SW480 (cell line): ENCODE measurements at regions not wholly inside any gene's neighbourhood (a gene's known extent, or its start where the extent isn't known, plus 50 kb on each side); places are given as distances from the start of the nearest gene placed in this dataset.
A peak's percentile ranks its signal among the peaks of the same experiment; 100 is the strongest.

Experiments used
- DNase-seq: peaks from one replicate; pipeline ENCODE4 v3.0.0-alpha.2; 2016; ENCODE audit warnings: low spot score

DNA sequence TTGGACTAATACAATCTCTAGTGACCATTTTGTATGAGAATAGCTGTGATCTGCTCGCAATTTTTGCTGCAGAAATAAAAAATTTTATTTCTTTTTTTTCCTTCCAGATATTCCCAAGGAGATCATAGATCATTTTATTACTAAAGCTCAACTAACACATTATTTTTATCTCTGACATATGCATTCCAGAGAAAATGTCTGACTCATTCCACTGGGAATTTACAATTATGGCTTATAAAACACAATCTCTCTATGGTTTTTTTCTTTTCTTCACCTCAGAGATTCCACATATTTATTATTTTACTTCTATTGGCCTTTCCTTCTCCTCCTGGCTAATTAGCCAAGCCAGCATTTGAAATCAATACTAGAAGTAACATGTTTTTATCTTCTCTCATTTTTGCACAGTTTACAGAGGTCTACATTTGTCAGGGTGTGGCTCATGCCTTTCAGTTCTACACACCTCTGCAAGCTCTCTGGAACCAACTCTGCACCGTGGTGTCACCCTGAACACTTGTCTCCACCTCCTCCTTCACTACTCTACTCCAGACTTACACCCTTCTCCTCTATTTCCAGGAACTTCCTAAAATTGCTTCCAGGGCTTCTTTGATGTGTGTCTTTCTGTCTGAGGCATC lies 59.8 kb upstream of the GPM6A start:
- DNase-seq = no peak

DNA sequence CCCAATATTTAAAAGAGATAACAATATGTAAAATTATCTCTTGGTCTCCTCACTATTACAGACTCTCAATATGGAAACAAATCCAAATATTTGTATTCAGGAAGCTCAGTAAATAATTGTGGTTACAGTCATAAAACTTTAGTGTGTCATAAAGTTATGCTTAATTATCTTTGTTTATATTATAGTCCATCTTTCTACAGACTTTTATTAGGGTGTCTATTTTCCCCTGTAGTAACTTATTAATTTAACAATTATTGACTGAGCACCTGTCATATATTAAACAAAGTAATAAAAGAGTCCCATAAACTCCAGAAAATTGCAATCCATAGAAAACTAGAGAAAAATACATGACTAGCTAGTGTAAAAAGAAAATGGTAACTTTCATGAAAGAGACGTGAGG lies 61.6 kb upstream of the GPM6A start:
- peak; percentile 8 for DNase-seq

DNA sequence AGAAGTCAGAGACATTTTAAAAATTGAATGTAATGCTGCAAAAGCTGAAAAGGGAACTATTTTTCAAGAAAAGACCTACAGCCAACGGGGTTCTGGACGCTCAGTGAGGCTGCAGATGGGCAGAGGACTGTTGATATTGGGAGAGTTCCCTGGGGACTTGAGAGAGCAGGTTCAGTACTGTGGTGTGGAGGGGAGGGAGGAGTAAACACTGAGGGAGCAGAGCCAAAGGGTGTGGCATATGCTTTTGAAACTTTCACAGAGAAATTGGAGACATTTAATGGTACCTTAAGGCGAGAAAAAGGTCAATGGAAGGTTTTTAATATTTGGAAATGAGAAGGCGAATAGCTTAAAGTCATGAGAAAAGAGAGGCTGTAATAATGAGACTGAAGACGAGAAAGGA lies 62.2 kb upstream of the GPM6A start:
- DNase-seq = peak; percentile 3

DNA sequence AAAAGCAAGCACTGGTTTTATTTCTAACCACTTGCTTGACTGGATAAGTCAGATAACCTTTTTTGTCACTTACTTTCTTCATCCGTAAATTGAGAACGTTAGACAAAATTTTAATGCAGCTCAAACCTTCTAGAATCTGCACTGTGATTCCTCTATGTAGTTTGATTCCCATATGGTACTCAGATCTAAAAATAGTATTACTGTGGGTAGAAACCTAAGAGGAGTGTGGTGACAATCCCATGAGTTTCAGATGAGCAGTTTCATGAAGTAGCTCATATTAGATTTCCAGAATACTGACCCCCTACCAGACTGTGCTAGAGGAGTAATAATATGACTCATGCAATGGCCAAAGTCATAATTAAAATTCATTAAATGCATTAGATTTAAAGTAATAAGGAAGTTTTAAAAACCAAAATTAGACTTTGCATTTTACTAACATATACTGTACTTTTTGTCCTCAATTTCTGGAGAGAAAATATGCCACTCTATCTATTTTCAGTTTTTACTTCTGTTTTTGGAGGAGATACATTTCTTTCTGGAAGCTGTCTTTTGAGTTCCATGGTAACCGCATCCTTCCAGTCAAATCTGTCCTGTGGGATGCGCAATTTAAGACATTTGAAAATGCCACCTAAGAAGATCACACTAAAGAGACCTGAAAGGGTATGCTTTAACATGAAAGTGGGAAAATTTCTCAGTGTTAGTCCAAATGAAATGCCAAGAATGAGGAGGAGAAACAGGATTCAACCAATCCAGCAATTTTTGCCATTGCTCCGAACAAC lies 64.1 kb upstream of the GPM6A start:
- no peak for DNase-seq

DNA sequence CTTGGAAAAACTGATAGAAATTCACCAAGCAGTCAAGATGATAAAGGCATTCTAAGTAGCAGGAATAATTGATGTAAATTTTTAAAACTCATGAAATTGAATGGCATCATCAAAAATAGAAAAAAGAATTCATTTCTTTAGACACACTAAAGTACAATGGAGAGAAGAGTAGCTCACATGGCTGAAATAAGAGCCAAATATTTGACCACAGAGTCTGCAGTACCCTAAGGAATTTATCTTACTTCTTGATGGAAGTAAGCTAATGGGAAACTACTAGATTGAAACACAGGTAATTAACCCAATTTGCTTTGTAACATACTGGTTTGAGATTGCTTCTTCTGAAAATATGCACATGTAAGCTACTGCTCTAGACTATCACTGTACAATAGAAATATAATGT lies 70.8 kb upstream of the GPM6A start:
- DNase-seq = no peak

DNA sequence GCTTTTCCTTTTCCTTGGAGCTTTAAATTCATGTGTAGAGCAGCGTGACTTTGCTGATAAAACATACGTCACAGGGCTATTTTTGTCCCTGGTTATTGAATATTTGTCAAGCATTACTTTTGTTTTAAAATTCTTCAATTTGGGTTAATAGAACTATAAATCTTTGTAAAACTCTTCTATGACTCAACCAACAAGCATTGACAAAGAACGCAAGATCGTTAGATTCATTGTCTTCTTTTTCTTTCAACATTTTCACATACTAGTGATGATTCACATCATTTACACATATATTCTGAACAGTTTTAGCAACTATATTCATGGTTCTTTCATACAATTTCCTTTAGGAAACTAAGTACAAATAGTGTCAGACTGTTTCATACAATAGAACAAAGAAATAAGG lies 72.0 kb upstream of the GPM6A start:
- no peak for DNase-seq

DNA sequence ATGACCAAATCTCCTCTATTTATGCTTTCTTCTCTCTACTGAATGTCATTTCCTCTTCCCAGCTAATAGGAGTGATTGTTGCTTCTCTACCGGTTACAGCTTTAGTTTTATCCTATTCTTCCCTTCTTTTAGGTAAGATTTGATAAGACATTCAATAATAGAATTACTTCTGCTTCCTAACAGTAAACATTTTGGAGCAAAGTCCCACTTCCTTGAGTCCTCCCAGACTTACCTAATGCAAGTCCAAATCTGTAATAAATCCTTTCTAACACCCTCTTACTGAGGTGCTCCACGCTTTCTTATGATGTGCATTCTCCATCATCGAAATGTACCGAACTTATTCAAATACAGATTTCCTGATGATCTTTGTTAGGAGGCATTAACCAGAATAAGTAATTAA lies 79.2 kb upstream of the GPM6A start:
- DNase-seq = no peak

DNA sequence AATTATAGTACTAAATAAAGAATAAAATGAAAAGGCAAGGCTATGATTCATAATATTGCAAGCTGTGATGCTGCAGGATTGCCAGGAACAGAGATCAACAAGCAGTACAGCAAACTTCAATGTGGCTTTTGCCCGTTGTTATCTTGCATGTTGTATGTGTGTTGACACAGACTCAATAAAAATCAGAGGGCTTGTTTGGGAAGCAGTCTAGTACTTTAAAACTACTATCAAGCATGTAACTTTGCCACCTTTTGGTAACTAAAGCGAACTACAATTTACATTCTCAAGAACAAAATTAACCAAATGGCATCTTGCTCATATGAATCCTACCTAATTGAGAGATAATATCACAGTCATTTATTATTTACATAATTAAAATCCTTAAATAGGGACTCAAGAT lies 79.8 kb upstream of the GPM6A start:
- DNase-seq = peak; percentile 46

DNA sequence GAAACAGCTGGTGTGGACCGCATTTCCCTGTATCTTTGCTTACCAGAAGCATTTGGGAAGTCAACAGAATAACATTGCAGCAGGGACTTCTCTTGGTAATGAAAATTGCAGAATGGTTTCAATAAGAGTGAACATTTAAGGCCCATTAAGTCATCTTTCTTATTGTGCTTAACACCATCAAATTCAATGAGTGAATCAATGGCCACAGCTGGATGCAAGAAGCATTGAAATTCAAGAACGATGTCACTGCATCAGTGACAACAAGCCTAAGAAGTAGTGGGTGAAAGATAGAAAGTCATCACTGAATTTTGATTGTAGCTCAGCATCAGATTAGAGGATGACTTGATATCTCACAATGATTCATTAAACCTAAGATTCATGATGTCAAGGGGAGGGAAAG lies 93.9 kb upstream of the GPM6A start:
- no peak for DNase-seq

DNA sequence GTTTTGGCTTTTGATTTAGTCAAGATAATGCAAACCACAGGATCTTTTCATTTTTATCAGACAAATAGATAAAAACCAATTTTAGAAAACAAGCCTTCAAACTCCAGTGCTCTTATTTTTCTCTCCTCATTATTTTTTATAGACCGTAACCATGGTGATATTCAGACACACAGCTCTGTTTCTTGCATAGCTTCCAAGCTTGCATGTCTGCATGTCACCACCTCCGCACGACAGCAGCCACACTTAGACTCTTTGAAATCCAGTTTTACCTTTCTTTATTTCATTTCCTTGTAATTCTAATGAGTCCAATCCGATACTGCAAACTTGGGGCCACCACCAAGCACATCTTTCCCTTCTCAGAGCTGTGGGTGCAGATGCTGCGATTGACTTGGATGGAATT lies 94.3 kb upstream of the GPM6A start:
- DNase-seq = no peak

DNA sequence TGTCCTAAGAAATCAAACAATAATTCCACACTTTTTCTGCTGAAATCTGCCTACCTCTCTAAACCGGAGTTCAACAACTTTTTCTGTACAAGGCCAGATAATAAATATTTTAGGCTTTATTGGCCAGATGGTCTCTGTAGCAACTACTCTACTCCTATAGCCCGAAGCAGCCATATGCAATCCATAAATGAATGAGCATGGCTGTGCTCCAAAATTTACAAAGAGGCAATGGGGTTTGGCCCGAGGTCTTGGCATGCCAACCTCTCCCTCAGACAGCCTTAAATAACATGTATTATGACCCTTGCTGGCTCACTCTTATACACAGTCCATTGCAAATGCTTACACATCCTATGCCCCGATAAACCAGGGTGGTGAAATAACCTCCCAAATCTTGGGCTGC lies 98.6 kb upstream of the GPM6A start:
- no peak for DNase-seq

DNA sequence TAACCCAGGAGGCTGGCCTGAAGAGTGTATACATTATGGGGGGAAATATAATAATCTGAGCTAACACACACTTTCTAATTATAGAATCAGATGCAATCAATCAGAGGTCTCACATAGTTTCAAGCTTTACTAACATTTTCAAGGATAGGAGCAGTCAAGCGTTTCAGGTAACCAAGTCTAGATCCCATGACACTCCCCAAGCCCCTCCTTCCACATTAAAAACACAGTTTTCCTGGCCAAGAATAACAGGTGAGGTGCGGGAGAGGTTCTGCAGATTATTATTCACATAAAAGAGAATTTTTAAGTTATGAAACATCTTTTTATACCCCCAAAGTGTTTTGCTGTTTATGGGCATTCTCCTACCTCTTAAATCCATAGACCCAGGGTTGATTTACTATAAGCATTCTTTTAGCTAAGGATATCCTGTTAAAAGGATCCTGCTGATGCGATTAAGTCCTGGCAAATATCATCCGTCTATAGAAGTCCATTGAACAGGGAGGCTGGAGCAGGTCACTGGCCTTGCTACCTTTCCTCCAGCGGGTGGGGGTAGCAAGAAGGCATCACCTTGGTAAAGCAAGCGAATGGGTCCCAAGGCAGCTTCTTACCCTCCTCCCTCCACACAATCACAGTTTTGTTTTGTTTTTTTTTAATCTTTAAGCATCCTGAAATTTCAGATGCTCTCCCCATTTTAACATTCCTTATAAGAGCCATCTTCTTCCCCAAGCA lies 104.7 kb upstream of the GPM6A start:
- no peak for DNase-seq

DNA sequence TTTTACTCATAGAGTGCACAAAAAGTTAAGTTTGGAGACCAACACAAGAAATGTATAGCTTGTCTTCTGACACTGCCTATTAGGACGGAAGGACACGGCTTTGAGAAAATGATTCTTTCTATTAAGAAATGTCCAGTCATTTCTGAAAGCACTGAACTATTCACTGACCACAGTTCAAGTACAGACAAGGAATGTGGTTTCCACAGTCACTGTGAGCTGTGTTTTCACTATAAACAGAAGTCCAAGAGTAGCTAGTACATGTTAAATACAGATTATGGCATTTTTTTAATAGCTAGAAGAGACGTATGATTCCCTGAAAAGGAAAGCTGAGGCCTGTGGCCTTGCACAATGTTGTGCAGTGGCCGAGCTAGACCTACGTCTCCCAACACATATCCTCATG lies 115.1 kb upstream of the GPM6A start:
- no peak for DNase-seq

DNA sequence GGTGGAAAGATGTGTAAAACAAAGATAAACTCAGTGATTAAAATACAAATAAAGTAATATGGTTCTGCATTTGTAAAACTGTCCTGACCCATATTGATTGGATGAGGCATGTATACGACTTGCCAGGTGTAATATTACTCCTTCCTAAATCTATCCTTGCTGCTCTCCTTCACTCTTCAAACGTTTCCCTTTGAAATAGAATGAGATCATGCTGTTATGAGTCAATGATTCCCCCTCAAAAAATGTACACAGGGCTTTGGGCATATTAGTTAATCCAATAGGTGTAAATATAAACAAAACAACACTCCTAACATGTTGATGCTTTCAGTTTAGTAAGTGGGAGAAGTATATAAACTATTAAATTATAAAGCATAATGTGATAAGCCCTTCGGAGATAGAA lies 117.4 kb upstream of the GPM6A start:
- no peak for DNase-seq

DNA sequence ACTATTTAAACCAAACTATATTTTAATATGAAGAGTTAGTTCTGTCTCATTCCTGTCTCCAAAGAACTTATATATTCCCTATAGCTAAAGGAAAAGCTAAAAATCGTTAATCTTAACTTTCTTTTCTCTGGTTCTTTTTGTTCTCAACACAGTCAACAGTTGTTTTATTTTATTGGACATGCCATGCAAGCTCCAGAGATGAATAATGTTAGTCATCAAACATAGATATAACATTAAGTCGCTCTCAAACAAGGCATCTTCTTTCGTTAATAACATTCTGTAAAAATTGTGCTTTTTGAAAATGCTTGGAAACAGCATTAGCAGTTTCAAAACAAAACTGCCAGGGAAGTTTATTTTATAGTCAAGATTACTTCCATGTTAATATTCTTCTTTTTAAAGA lies 117.9 kb upstream of the GPM6A start:
- DNase-seq = no peak

DNA sequence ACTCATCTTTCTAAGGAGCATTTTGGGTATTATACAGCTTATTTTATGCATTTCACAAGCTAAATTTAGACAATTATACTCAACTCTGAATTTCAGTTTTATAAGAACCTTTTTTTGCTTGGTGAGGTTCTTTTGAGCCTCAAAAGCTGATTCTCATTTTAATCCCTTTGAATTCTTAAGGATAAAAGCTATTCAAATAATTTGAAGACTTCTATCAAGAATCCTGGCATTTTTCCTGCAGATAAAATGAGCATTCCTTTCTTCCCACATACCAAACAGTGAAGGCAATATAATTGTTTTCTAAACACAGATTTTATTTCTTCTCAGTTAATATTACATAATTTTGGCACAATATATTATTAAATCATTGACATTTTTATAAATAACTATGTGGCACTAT lies 118.4 kb upstream of the GPM6A start:
- DNase-seq = no peak

DNA sequence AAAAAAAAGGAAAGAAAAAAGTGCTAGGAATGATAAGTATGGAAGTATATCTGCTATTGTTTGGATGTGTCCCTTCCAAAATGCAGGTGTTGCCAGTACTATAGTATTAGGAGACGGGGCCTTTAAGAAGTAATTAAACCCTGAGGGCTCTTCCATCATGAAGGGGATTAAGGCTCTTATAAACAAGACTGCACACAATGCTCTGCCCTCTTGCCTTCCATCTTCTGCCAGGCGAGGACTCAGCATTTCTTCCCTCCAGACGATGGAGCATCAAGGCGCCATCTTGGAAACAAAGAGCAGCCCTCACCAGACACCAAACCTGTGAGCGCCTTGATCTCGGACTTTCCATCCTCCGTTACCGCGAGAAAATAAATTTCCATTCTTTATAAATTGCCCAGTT lies 120.1 kb upstream of the GPM6A start:
- DNase-seq = no peak

DNA sequence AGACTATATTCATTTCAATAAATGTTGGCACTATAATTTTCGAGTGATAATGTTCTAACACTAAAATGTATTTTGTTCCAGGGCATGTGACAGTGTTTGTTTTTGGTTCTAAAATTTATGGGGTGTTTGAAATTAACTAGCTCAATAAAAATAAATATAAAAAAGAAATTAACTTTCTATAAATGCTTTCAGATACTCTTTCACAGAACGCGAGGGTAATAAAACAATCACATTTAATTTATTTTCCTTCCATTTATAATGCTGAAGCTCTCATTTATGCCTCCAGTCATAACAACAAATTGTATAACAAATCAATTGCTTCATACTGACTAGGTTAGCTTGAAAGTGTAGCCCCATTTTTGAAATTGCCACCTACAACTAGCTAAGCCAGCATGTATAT lies 122.4 kb upstream of the GPM6A start:
- no peak for DNase-seq

DNA sequence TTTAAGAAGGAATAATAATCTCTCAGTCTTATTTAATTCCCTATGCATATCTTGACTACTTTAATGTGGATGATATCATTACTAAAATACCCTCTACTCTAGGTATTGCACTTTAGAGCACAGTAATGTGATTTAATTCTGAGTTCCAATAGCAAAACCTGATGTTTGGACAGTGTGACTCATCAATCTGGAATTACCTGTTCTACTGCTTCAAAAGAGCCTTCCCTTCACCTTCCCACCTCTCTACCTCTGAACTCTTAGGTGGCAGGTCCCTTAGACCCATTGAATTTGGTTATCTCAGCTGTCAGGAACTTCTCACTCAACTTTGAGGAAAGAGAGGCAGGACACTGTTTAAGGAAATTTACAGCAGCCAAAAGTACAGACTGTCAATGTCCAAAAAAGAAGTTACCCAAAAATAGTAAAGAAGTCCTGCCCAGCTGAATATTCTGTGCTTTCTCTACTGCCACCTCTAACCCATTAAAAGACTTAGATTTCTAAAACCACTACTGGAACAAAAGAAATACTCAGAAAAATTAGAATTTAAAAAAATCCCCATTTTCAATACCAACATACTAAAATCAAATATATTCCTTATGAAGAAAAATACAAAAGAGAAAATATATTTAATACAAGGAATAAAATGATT lies 123.1 kb upstream of the GPM6A start:
- DNase-seq = peak; percentile 67

DNA sequence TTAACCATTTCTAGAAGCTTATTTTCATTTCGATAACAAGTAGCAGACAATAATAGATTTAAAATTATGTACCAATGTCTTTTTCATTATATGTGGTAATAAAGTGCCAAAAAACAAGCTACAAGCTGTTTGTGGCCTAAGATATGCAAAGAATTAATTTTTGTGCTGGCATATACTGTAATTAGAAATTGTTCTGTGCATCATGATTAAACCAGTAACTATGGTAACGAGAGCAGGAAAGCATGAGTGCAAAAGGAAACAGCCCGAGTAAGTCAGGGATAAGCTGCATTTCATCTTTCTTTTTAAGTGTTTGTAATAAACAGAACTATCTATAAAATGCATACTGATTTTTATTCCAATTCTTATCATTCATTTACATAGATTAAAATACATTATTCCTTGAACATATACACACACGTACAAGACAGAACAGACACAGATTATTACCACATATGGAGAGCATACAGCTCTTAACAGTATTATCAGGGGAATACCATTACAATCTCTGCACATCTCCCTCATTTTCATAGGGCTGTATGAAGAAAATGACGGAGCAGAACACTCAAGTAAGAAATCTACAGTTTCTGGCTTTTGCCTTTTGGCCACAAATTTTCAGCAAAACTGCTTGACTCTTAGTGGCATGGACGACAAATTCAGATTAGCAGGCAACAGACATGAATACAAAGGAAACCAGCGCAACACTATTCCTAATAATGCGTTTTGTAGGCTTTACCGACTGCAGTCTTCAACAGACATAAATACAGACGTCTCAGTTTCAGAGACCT lies 121.3 kb upstream of the WDR17 start:
- DNase-seq = no peak

DNA sequence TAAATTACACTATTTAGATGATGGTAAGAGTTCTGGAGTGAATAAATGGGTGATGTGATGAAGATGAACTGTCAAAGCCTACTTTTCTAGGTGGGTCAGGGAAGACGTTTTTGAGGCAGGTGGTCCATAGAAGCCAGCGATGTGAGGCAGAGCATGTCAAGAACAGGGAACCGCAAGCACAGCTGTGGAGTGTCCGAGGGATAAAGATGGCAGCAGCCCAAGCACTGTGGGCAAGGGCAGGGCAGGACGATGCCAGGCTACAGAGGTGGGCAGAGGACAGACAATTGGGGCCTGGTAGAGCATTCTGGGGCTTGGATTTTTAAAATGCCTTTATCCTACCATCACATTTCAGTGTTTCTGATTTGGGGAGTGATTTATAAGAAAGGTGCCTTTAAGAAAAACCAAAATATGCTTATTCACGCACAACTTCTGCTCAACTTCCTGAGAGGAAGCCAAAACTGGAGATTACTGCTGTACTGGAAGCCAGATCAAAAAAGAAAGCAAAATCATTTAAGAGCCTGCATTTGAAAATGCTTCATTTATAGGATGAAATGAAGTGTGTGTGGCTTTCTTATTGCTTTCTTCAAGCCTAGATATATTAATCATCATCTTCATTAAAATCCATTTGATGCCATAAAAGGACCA lies 119.0 kb upstream of the WDR17 start:
- DNase-seq = no peak
